ENCODE measurements at regions not wholly inside any gene's neighbourhood (a gene's known extent, or its start where the extent isn't known, plus 50 kb on each side); places are given as distances from the start of the nearest gene placed in this dataset.

- ChIA-PET CTCF (no interaction called here), POLR2A (no interaction called here)
- Mint-ChIP-seq H3K27ac (no peak overlapping the region), H3K4me3 (no peak overlapping the region), H3K27me3 (peaks cover 3% of the 10 kb centered on the region), H3K9me3 (no peaks in the 10 kb centered on the region), H3K36me3 (ENCODE audit: low read depth) (no peaks in the 10 kb centered on the region), H3K4me1 (no peaks in the 10 kb centered on the region)
- intact Hi-C loops (cut with micrococcal nuclease): loop anchor here (10.0 kb wide), 1 partner anchor 472 kb away; no protein-coding TSS in a partner anchor
- no peak for DNase-seq
- ATAC-seq (ENCODE audit: low read depth): no peak
- no peak for TF ChIP-seq CTCF (IDR thresholded peaks at IDR 0.05)
These were observed 361.2 kb downstream of the BCOR start for GRCh38 chrX:39736216-39737211.

- ChIA-PET CTCF (no interaction called here), POLR2A (no interaction called here)
- H3K36me3 Mint-ChIP-seq (ENCODE audit: low read depth): no peaks in the 10 kb centered on the region
- H3K4me3 Mint-ChIP-seq: no peak overlapping the region
- no peak overlapping the region for H3K27ac Mint-ChIP-seq
- H3K9me3 Mint-ChIP-seq: no peaks in the 10 kb centered on the region
- ATAC-seq (ENCODE audit: low read depth) (no peak), DNase-seq (no peak)
- H3K27me3 Mint-ChIP-seq: peaks cover 3% of the 10 kb centered on the region
- TF ChIP-seq CTCF (IDR thresholded peaks at IDR 0.05): no peak
- intact Hi-C loops (cut with micrococcal nuclease): loop anchor here (10.0 kb wide), 1 partner anchor 475 kb away; no protein-coding TSS in a partner anchor
- H3K4me1 Mint-ChIP-seq: no peaks in the 10 kb centered on the region
These were observed 358.2 kb downstream of the BCOR start for GRCh38 chrX:39739585-39739984.

- intact Hi-C loops (cut with micrococcal nuclease): no loop called here
- ATAC-seq (ENCODE audit: low read depth): no peak
- ChIA-PET CTCF (no interaction called here), POLR2A (no interaction called here)
- H3K4me3 Mint-ChIP-seq: no peak overlapping the region
- no peaks in the 10 kb centered on the region for H3K4me1 Mint-ChIP-seq
- H3K36me3 Mint-ChIP-seq (ENCODE audit: low read depth): no peaks in the 10 kb centered on the region
- no peak for DNase-seq
- TF ChIP-seq CTCF (IDR thresholded peaks at IDR 0.05): no peak
- no peaks in the 10 kb centered on the region for H3K9me3 Mint-ChIP-seq
- no peak overlapping the region for H3K27ac Mint-ChIP-seq
- H3K27me3 Mint-ChIP-seq: peaks cover 3% of the 10 kb centered on the region
These were observed 357.7 kb downstream of the BCOR start for GRCh38 chrX:39740078-39740477.

GRCh38 chrX:39741904-39742303 lies 355.9 kb downstream of the BCOR start:
- ATAC-seq (ENCODE audit: low read depth): no peak
- Mint-ChIP-seq H3K27me3 (peaks cover 3% of the 10 kb centered on the region), H3K9me3 (no peaks in the 10 kb centered on the region), H3K4me3 (no peak overlapping the region), H3K4me1 (no peaks in the 10 kb centered on the region), H3K36me3 (ENCODE audit: low read depth) (no peaks in the 10 kb centered on the region), H3K27ac (no peak overlapping the region)
- intact Hi-C loops (cut with micrococcal nuclease): no loop called here
- ChIA-PET CTCF (no interaction called here), POLR2A (interaction anchor here (0.6 kb wide), 1 partner anchor 355 kb away, joined by 3 read pairs; no protein-coding TSS in a partner anchor)
- TF ChIP-seq CTCF (IDR thresholded peaks at IDR 0.05): no peak
- no peak for DNase-seq

GRCh38 chrX:39745818-39746217 lies 351.9 kb downstream of the BCOR start:
- Mint-ChIP-seq H3K27ac (no peak overlapping the region), H3K27me3 (no peaks in the 10 kb centered on the region), H3K4me1 (no peaks in the 10 kb centered on the region), H3K9me3 (no peaks in the 10 kb centered on the region), H3K36me3 (ENCODE audit: low read depth) (no peaks in the 10 kb centered on the region), H3K4me3 (no peak overlapping the region)
- no peak for TF ChIP-seq CTCF (IDR thresholded peaks at IDR 0.05)
- DNase-seq: no peak
- no peak for ATAC-seq (ENCODE audit: low read depth)
- ChIA-PET CTCF (no interaction called here), POLR2A (no interaction called here)
- intact Hi-C loops (cut with micrococcal nuclease): no loop called here
